GM18519 (cell line): ENCODE measurements at regions not wholly inside any gene's neighbourhood (a gene's known extent, or its start where the extent isn't known, plus 50 kb on each side); places are given as distances from the start of the nearest gene placed in this dataset.

Source experiments
- ATAC-seq: cut with Tn5 transposase; IDR thresholded peaks from one replicate; pipeline ENCODE4 v1.9.1; 2021; ENCODE audit warnings: mild to moderate bottlenecking, moderate library complexity; ENCODE audit not compliant: unreplicated experiment, low FRiP score

GRCh38 chr4:121228848-121229247 lies 64.7 kb upstream of the TNIP3 start:
- ATAC-seq, result no peak

GRCh38 chr4:121227341-121227792 lies 63.2 kb upstream of the TNIP3 start:
- ATAC-seq, result peak; percentile 70

- ATAC-seq, result no peak
Measured at GRCh38 chr4:121226362-121226761, 62.2 kb upstream of the TNIP3 start.

GRCh38 chr4:121221608-121222007 lies 57.5 kb upstream of the TNIP3 start:
- no peak for ATAC-seq

GRCh38 chr4:121221201-121221600 lies 57.1 kb upstream of the TNIP3 start:
- no peak for ATAC-seq

GRCh38 chr4:121220698-121221097 lies 56.6 kb upstream of the TNIP3 start:
- no peak for ATAC-seq

GRCh38 chr4:121219227-121219626 lies 55.1 kb upstream of the TNIP3 start:
- ATAC-seq, result no peak

- no peak for ATAC-seq
Measured at GRCh38 chr4:121217351-121217750, 53.2 kb upstream of the TNIP3 start.

- no peak for ATAC-seq
Measured at GRCh38 chr4:121216461-121216860, 52.3 kb upstream of the TNIP3 start.

GRCh38 chr4:121213940-121214339 lies 49.8 kb upstream of the TNIP3 start:
- no peak for ATAC-seq
